ENCODE measurements at regions not wholly inside any gene's neighbourhood (a gene's known extent, or its start where the extent isn't known, plus 50 kb on each side); places are given as distances from the start of the nearest gene placed in this dataset.

DNA sequence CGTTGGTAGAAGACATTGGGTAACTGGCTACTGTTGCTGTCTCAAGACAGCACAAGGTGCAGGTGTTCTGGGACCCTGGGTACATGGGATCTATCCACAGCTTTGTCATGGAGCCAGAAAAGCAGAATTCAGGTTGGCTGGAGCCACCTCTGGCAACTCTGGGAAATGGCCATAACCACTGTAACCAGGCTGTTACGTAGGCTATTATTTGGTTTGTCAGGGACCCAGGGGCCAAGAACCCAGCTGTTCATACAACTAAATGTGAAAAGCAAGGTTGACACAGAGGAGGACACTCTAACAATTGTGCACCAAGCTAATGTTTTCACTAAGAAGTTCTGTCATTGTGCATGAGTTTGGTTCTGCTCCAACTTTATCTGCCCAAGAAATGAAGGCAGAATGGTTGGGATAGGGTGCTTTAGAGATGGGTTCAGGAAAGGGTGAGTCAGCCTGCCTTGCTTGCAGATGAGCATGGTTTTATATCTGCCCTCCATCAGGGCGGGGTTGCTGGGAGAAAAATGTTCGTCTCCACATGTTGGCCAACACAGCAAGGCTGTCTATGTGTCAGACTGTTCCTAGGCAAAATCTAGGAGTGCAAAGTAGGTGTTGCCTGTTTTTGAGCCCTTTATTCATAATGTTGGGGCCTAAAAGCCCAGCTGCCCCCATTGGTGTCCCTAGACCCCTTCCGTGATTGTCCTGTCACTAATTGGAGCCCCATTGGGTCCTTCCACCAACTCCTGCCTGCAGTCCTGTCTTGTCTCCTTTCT lies 131.3 kb upstream of the DAP start:
- H3K27ac ChIP-seq (ENCODE audit: insufficient read depth, low read depth, low read length), result no peak overlapping the region
- no TSS peak for BruUV-seq (replicated peaks)
- ChIA-PET CTCF (no interaction called here), POLR2A (no interaction called here)
- H3K4me3 ChIP-seq (replicated peaks in 1 of 3; ENCODE audit: insufficient read depth in 1 of 3, low read depth in 1 of 3, low read length in 3 of 3), result no peak overlapping the region
- H2AFZ ChIP-seq (ENCODE audit: low read depth, low read length), result no peak overlapping the region
- FAIRE-seq (no peak), DNase-seq (ENCODE audit: low read depth, low spot score) (no peak)
- H4K20me1 ChIP-seq (replicated peaks; ENCODE audit: control insufficient read depth, extremely low read depth, insufficient read depth, low read length), result no peaks in the 10 kb centered on the region
- dilution Hi-C loops (cut with MboI; ENCODE audit: extremely low pct_ligation_motif_present, low sequenced_read_pairs), result no loop called here
- H3K79me2 ChIP-seq (ENCODE audit: control insufficient read depth, insufficient read depth, low read length), result no peaks in the 10 kb centered on the region
- no peak overlapping the region for H3K9ac ChIP-seq (replicated peaks; ENCODE audit: extremely low read depth, insufficient read depth, low read length)
- no peak overlapping the region for H3K4me2 ChIP-seq (ENCODE audit: insufficient read depth, low read length)
- H3K9me3 ChIP-seq (replicated peaks; ENCODE audit: control insufficient read depth, insufficient read depth, low read length), result no peaks in the 10 kb centered on the region
- no peaks in the 10 kb centered on the region for H3K9me1 ChIP-seq (replicated peaks; ENCODE audit: control insufficient read depth, extremely low read depth, insufficient read depth, low read length)
- H3K36me3 ChIP-seq (ENCODE audit: control insufficient read depth in 2 of 2, extremely low read depth in 1 of 2, insufficient read depth in 2 of 2, low read length in 2 of 2), result no peaks in the 10 kb centered on the region
- intact Hi-C loops (cut with micrococcal nuclease), result no loop called here
- H3K27me3 ChIP-seq (ENCODE audit: control insufficient read depth in 2 of 2, insufficient read depth in 2 of 2, low read length in 2 of 2), result no peaks in the 10 kb centered on the region
- no peaks in the 10 kb centered on the region for H3K4me1 ChIP-seq (ENCODE audit: control insufficient read depth, extremely low read depth, insufficient read depth, low read length)
- TF ChIP-seq FOS (IDR thresholded peaks at IDR 0.05; ENCODE audit: borderline replicate concordance, insufficient read depth, low read length), result no peak
- TF ChIP-seq POLR2A (IDR thresholded peaks at IDR 0.05; ENCODE audit: low read depth, low read length), result no peak
- TF ChIP-seq EZH2 (IDR thresholded peaks at IDR 0.05; ENCODE audit: borderline replicate concordance, low read depth, low read length, severe bottlenecking), result no peak
- TF ChIP-seq, protein P1, sequence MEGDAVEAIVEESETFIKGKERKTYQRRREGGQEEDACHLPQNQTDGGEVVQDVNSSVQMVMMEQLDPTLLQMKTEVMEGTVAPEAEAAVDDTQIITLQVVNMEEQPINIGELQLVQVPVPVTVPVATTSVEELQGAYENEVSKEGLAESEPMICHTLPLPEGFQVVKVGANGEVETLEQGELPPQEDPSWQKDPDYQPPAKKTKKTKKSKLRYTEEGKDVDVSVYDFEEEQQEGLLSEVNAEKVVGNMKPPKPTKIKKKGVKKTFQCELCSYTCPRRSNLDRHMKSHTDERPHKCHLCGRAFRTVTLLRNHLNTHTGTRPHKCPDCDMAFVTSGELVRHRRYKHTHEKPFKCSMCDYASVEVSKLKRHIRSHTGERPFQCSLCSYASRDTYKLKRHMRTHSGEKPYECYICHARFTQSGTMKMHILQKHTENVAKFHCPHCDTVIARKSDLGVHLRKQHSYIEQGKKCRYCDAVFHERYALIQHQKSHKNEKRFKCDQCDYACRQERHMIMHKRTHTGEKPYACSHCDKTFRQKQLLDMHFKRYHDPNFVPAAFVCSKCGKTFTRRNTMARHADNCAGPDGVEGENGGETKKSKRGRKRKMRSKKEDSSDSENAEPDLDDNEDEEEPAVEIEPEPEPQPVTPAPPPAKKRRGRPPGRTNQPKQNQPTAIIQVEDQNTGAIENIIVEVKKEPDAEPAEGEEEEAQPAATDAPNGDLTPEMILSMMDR (IDR thresholded peaks at IDR 0.05; ENCODE audit: extremely low read depth in 1 of 2, insufficient read depth in 1 of 2, low read depth in 1 of 2, low read length in 2 of 2), result no peak
- no peak for TF ChIP-seq GATA2 (IDR thresholded peaks at IDR 0.05; ENCODE audit: insufficient read depth, insufficient read length, low read depth, low read length)

DNA sequence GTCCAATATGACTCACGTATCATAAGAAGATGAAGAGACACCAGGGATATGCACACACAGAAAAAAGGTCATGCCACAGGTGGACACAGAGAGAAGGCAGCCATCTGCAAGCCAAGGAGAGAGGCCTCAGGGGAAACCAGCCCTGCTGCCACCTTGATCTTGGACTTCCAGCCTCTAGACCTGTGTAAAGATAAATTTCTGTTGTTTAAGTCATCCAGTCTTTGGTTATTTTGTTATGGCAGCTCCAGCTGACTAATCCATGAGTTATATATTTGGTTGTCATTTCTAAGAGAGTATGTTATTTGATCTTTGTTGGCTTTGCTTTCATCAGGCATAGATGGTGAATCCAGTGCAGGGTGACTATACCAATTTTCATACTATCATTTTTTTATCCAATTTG lies 130.2 kb upstream of the DAP start:
- Histone ChIP-seq H3K4me2 (ENCODE audit: insufficient read depth, low read length) (no peak overlapping the region), H3K4me1 (ENCODE audit: control insufficient read depth, extremely low read depth, insufficient read depth, low read length) (no peaks in the 10 kb centered on the region), H3K4me3 (replicated peaks in 1 of 3; ENCODE audit: insufficient read depth in 1 of 3, low read depth in 1 of 3, low read length in 3 of 3) (no peak overlapping the region), H3K36me3 (ENCODE audit: control insufficient read depth in 2 of 2, extremely low read depth in 1 of 2, insufficient read depth in 2 of 2, low read length in 2 of 2) (no peaks in the 10 kb centered on the region), H3K79me2 (ENCODE audit: control insufficient read depth, insufficient read depth, low read length) (no peaks in the 10 kb centered on the region), H3K27ac (ENCODE audit: insufficient read depth, low read depth, low read length) (no peak overlapping the region), H3K9ac (replicated peaks; ENCODE audit: extremely low read depth, insufficient read depth, low read length) (no peak overlapping the region), H2AFZ (ENCODE audit: low read depth, low read length) (no peak overlapping the region), H3K27me3 (ENCODE audit: control insufficient read depth in 2 of 2, insufficient read depth in 2 of 2, low read length in 2 of 2) (no peaks in the 10 kb centered on the region), H3K9me3 (replicated peaks; ENCODE audit: control insufficient read depth, insufficient read depth, low read length) (no peaks in the 10 kb centered on the region), H3K9me1 (replicated peaks; ENCODE audit: control insufficient read depth, extremely low read depth, insufficient read depth, low read length) (no peaks in the 10 kb centered on the region), H4K20me1 (replicated peaks; ENCODE audit: control insufficient read depth, extremely low read depth, insufficient read depth, low read length) (no peaks in the 10 kb centered on the region)
- ChIA-PET CTCF (no interaction called here), POLR2A (no interaction called here)
- intact Hi-C loops (cut with micrococcal nuclease) (no loop called here), dilution Hi-C loops (cut with MboI; ENCODE audit: extremely low pct_ligation_motif_present, low sequenced_read_pairs) (no loop called here)
- FAIRE-seq (no peak), DNase-seq (ENCODE audit: low read depth, low spot score) (no peak)
- BruUV-seq (replicated peaks), result no TSS peak
- TF ChIP-seq, protein P2, sequence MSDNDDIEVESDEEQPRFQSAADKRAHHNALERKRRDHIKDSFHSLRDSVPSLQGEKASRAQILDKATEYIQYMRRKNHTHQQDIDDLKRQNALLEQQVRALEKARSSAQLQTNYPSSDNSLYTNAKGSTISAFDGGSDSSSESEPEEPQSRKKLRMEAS (IDR thresholded peaks at IDR 0.05; ENCODE audit: insufficient read depth, insufficient read length), result no peak
- no peak for TF ChIP-seq MYC (IDR thresholded peaks at IDR 0.05; ENCODE audit: low read depth, low read length)
- no peak for TF ChIP-seq FOS (IDR thresholded peaks at IDR 0.05; ENCODE audit: borderline replicate concordance, insufficient read depth, low read length)

Measured in endothelial cell of umbilical vein (primary cell).